ENCODE measurements at regions not wholly inside any gene's neighbourhood (a gene's known extent, or its start where the extent isn't known, plus 50 kb on each side); places are given as distances from the start of the nearest gene placed in this dataset.

GRCh38 chr2:20106746-20107145, 55.3 kb upstream of the LAPTM4A start:
- TF ChIP-seq, protein P1, sequence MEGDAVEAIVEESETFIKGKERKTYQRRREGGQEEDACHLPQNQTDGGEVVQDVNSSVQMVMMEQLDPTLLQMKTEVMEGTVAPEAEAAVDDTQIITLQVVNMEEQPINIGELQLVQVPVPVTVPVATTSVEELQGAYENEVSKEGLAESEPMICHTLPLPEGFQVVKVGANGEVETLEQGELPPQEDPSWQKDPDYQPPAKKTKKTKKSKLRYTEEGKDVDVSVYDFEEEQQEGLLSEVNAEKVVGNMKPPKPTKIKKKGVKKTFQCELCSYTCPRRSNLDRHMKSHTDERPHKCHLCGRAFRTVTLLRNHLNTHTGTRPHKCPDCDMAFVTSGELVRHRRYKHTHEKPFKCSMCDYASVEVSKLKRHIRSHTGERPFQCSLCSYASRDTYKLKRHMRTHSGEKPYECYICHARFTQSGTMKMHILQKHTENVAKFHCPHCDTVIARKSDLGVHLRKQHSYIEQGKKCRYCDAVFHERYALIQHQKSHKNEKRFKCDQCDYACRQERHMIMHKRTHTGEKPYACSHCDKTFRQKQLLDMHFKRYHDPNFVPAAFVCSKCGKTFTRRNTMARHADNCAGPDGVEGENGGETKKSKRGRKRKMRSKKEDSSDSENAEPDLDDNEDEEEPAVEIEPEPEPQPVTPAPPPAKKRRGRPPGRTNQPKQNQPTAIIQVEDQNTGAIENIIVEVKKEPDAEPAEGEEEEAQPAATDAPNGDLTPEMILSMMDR (tag by site-specific recombination; IDR thresholded peaks at IDR 0.05) = no peak
- TF ChIP-seq, protein P2, sequence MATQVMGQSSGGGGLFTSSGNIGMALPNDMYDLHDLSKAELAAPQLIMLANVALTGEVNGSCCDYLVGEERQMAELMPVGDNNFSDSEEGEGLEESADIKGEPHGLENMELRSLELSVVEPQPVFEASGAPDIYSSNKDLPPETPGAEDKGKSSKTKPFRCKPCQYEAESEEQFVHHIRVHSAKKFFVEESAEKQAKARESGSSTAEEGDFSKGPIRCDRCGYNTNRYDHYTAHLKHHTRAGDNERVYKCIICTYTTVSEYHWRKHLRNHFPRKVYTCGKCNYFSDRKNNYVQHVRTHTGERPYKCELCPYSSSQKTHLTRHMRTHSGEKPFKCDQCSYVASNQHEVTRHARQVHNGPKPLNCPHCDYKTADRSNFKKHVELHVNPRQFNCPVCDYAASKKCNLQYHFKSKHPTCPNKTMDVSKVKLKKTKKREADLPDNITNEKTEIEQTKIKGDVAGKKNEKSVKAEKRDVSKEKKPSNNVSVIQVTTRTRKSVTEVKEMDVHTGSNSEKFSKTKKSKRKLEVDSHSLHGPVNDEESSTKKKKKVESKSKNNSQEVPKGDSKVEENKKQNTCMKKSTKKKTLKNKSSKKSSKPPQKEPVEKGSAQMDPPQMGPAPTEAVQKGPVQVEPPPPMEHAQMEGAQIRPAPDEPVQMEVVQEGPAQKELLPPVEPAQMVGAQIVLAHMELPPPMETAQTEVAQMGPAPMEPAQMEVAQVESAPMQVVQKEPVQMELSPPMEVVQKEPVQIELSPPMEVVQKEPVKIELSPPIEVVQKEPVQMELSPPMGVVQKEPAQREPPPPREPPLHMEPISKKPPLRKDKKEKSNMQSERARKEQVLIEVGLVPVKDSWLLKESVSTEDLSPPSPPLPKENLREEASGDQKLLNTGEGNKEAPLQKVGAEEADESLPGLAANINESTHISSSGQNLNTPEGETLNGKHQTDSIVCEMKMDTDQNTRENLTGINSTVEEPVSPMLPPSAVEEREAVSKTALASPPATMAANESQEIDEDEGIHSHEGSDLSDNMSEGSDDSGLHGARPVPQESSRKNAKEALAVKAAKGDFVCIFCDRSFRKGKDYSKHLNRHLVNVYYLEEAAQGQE (tag by site-specific recombination; IDR thresholded peaks at IDR 0.05) = no peak
- TF ChIP-seq ZNF311 (tag by site-specific recombination; IDR thresholded peaks at IDR 0.05; ENCODE audit: borderline replicate concordance) = no peak
- no peak for TF ChIP-seq ZNF791 (tag by site-specific recombination; IDR thresholded peaks at IDR 0.05)
- no peak for TF ChIP-seq ZNF76 (tag by site-specific recombination; IDR thresholded peaks at IDR 0.05; ENCODE audit: borderline replicate concordance, low read depth)

All from HEK293 (cell line).